IMR-90 (cell line): ENCODE measurements at regions not wholly inside any gene's neighbourhood (a gene's known extent, or its start where the extent isn't known, plus 50 kb on each side); places are given as distances from the start of the nearest gene placed in this dataset.
A peak's percentile ranks its signal among the peaks of the same experiment; 100 is the strongest.

Experiments
- ATAC-seq: fragments of 200-7000 bp; cut with Tn5 transposase; 2 replicates; pipeline ENCODE4 v1.9.1; 2020; ENCODE audit warnings: low read depth, mild to moderate bottlenecking, moderate library complexity
- BruUV-seq: library from RNA; stranded (reverse); fragments of 400-500 nt; replicated peaks from 2 replicates; lab custom pipeline; 2021; lab: Mats Ljungman, UMichigan
- CTCF ChIA-PET: fragments of 300-600 bp; formaldehyde crosslinking; extraction: SDS; loops from one replicate; lab custom pipeline; 2021; ENCODE audit warnings: antibody characterized with exemption; lab: Yijun Ruan, JAX
- POLR2A ChIA-PET: fragments of 300-600 bp; sonication (Branson Sonifier 250); formaldehyde crosslinking; loops from one replicate; lab custom pipeline; 2022; ENCODE audit warnings: antibody characterized with exemption; ENCODE audit not compliant: unreplicated experiment; lab: Charles Lee
- DNase-seq: peaks from one replicate; pipeline ENCODE4 v3.0.0; 2013
- H2AFZ ChIP-seq: replicated peaks from 2 replicates; pipeline ENCODE3; 2013; ENCODE audit warnings: low read length, mild to moderate bottlenecking; ENCODE audit not compliant: poor library complexity
- H2AK5ac ChIP-seq: 2 replicates; pipeline ENCODE4 v1.6.1; 2013; ENCODE audit warnings: low read depth, low read length, inconsistent platforms
- H2AK9ac ChIP-seq: replicated peaks from 2 replicates; pipeline ENCODE3; 2013; ENCODE audit warnings: mild to moderate bottlenecking, low read depth, low read length, moderate library complexity; ENCODE audit not compliant: poor library complexity
- H2BK120ac ChIP-seq: 2 replicates; pipeline ENCODE4 v1.6.1; 2013; ENCODE audit warnings: low read depth, low read length, inconsistent platforms
- H2BK15ac ChIP-seq: 3 replicates; pipeline ENCODE4 v1.6.1; 2013; ENCODE audit warnings: low read depth, low read length, inconsistent platforms
- H2BK20ac ChIP-seq: 2 replicates; pipeline ENCODE4 v1.6.1; 2013; ENCODE audit warnings: low read depth, mild to moderate bottlenecking, inconsistent platforms, low read length, moderate library complexity
- H2BK5ac ChIP-seq: 2 replicates; pipeline ENCODE4 v1.6.1; 2013; ENCODE audit warnings: mild to moderate bottlenecking, low read depth, low read length, inconsistent platforms; ENCODE audit not compliant: poor library complexity, severe bottlenecking
- H3K14ac ChIP-seq: replicated peaks from 2 replicates; pipeline ENCODE4 v1.6.1; 2013; ENCODE audit warnings: low read depth, low read length, inconsistent platforms
- H3K18ac ChIP-seq: 2 replicates; pipeline ENCODE4 v1.6.1; 2013; ENCODE audit warnings: low read depth, low read length, control low read depth
- H3K23ac ChIP-seq: 2 replicates; pipeline ENCODE4 v1.6.1; 2013; ENCODE audit warnings: low read depth, low read length, inconsistent platforms
- H3K27ac ChIP-seq: 2 replicates; pipeline ENCODE4 v1.5.1; 2013; ENCODE audit warnings: mild to moderate bottlenecking, control low read depth, low read length; ENCODE audit not compliant: insufficient read depth
- H3K27me3 ChIP-seq: 2 replicates; pipeline ENCODE4 v1.6.1; 2013; ENCODE audit warnings: low read length; ENCODE audit not compliant: control insufficient read depth, insufficient read depth
- H3K36me3 ChIP-seq: 2 replicates; pipeline ENCODE4 v1.6.1; 2013; ENCODE audit warnings: low read length, mixed read lengths; ENCODE audit not compliant: control insufficient read depth, insufficient read depth
- H3K4ac ChIP-seq: 2 replicates; pipeline ENCODE4 v1.6.1; 2013; ENCODE audit warnings: low read depth, low read length, inconsistent platforms
- H3K4me1 ChIP-seq: 2 replicates; pipeline ENCODE4 v1.6.1; 2013; ENCODE audit warnings: low read length, mixed read lengths; ENCODE audit not compliant: control insufficient read depth, insufficient read depth
- H3K4me2 ChIP-seq: 2 replicates; pipeline ENCODE4 v1.6.1; 2013; ENCODE audit warnings: low read depth, mild to moderate bottlenecking, control low read depth, low read length, moderate library complexity
- H3K4me3 ChIP-seq: 2 replicates; pipeline ENCODE4 v1.5.1; 2013; ENCODE audit warnings: low read depth, mild to moderate bottlenecking, control low read depth, low read length, moderate library complexity; ENCODE audit not compliant: insufficient read depth
- H3K56ac ChIP-seq: 2 replicates; pipeline ENCODE4 v1.6.1; 2013; ENCODE audit warnings: low read length, inconsistent platforms; ENCODE audit not compliant: insufficient read depth; ENCODE audit errors: extremely low read depth
- H3K79me1 ChIP-seq, 2 experiments: 2 replicates each; pipeline ENCODE4 v1.6.1; 2013; ENCODE audit warnings: low read length in 2 of 2, inconsistent platforms in 1 of 2, low read depth in 1 of 2
- H3K9ac ChIP-seq: 2 replicates; pipeline ENCODE4 v1.6.1; 2013; ENCODE audit warnings: low read depth, low read length, control low read depth
- H3K9me1 ChIP-seq: 2 replicates; pipeline ENCODE4 v1.6.1; 2013; ENCODE audit warnings: low read length, inconsistent platforms; ENCODE audit not compliant: insufficient read depth
- H3K9me3 ChIP-seq: 2 replicates; pipeline ENCODE4 v1.6.1; 2013; ENCODE audit warnings: low read length; ENCODE audit not compliant: control insufficient read depth, insufficient read depth
- H4K20me1 ChIP-seq: 2 replicates; pipeline ENCODE4 v1.6.1; 2013; ENCODE audit warnings: low read length, inconsistent platforms; ENCODE audit not compliant: insufficient read depth
- H4K5ac ChIP-seq: 2 replicates; pipeline ENCODE4 v1.6.1; 2013; ENCODE audit warnings: mild to moderate bottlenecking, low read depth, low read length, control low read depth
- H4K8ac ChIP-seq, 2 experiments: 2 replicates each; pipeline ENCODE4 v1.6.1; 2013; ENCODE audit warnings: low read depth in 2 of 2, low read length in 2 of 2, control low read depth in 1 of 2, inconsistent platforms in 1 of 2
- H4K91ac ChIP-seq: 2 replicates; pipeline ENCODE4 v1.6.1; 2013; ENCODE audit warnings: low read depth, low read length, inconsistent platforms; ENCODE audit not compliant: insufficient read depth
- CHD1 ChIP-seq: IDR thresholded peaks from 2 replicates; pipeline ENCODE4 v1.6.1; 2012; ENCODE audit warnings: low read depth, low read length, improper control_type of control experiment
- FOS ChIP-seq: fragments of 150-350 bp; IDR thresholded peaks from 2 replicates; pipeline ENCODE4 v1.6.1; 2016; ENCODE audit warnings: low read depth, low read length
- MXI1 ChIP-seq: IDR thresholded peaks from 2 replicates; pipeline ENCODE4 v1.6.1; 2012; ENCODE audit warnings: low read depth, mild to moderate bottlenecking, low read length, moderate library complexity, borderline replicate concordance
- RCOR1 ChIP-seq: IDR thresholded peaks from 2 replicates; pipeline ENCODE4 v1.6.1; 2012; ENCODE audit warnings: mild to moderate bottlenecking, low read length, improper control_type of control experiment; ENCODE audit not compliant: insufficient replicate concordance
- RFX5 ChIP-seq: IDR thresholded peaks from 2 replicates; pipeline ENCODE4 v1.8.0; 2012; ENCODE audit warnings: low read depth, mild to moderate bottlenecking, low read length, moderate library complexity
- SMC3 ChIP-seq: fragments of 150-350 bp; IDR thresholded peaks from 2 replicates; pipeline ENCODE4 v1.6.1; 2016; ENCODE audit warnings: low read depth, mild to moderate bottlenecking, antibody characterized with exemption, low read length, moderate library complexity
- USF2 ChIP-seq: fragments of 150-350 bp; IDR thresholded peaks from 2 replicates; pipeline ENCODE4 v1.6.1; 2017; ENCODE audit warnings: mild to moderate bottlenecking, antibody characterized with exemption, low read length, low read depth
- WGBS, 2 experiments: methylation state at CpG; one replicate each; pipeline versions ENCODE4 v1.1.5 to v1.1.7; 2013; ENCODE audit warnings: missing lambda C conversion rate in 2 of 2; ENCODE audit not compliant: insufficient read length in 1 of 2; ENCODE audit errors: extremely low coverage in 2 of 2; 5-methylcytosine and 5-hydroxymethylcytosine counted together
- dilution Hi-C: fragments of 300-500 bp; cut with HindIII; formaldehyde crosslinking; loops from one replicate; pipeline ENCODE4 v1.14.3; 2018; ENCODE audit warnings: low sequenced_read_pairs; ENCODE audit not compliant: unreplicated experiment
- in situ Hi-C: fragments of 300-500 bp; cut with MboI; formaldehyde crosslinking; loops from 3 replicates; pipeline ENCODE4 v1.14.3; 2019; ENCODE audit warnings: low sequenced_read_pairs, inconsistent platforms, mixed read lengths
- intact Hi-C: fragments of 100-400 bp; cut with micrococcal nuclease; formaldehyde crosslinking; loops from 2 replicates; pipeline ENCODE4 v1.10.0; 2022

- no peak overlapping the region for H4K8ac ChIP-seq
- ATAC-seq, result no peak
- peak overlapping the region; percentile 17 for H2BK5ac ChIP-seq
- H4K91ac ChIP-seq, result no peak overlapping the region
- H3K9me3 ChIP-seq, result no peaks in the 10 kb centered on the region
- H2BK20ac ChIP-seq, result no peak overlapping the region
- no peak overlapping the region for H3K9ac ChIP-seq
- H2BK120ac ChIP-seq, result no peak overlapping the region
- CTCF ChIA-PET, result no interaction called here
- H3K4me1 ChIP-seq, result peaks cover 9% of the 10 kb centered on the region
- no peak overlapping the region for H3K4me3 ChIP-seq
- H4K5ac ChIP-seq, result 0 out of 2 replicates have a peak overlapping the region, but pooled peaks have one; percentile 16
- H2AK5ac ChIP-seq, result no peak overlapping the region; the same call in 1 of the 2 replicates
- no peaks in the 10 kb centered on the region; the same call in 1 of the 2 replicates for H3K9me1 ChIP-seq
- POLR2A ChIA-PET, result no interaction called here
- H3K27ac ChIP-seq, result no peak overlapping the region
- H3K23ac ChIP-seq, result no peak overlapping the region
- dilution Hi-C loops (no loop called here), intact Hi-C loops (no loop called here), in situ Hi-C loops (no loop called here)
- no peak for DNase-seq
- H4K20me1 ChIP-seq, result no peaks in the 10 kb centered on the region
- H2AK9ac ChIP-seq, result no peak overlapping the region
- no peak overlapping the region for H3K4me2 ChIP-seq
- H2BK15ac ChIP-seq, result no peak overlapping the region
- no peaks in the 10 kb centered on the region for H3K36me3 ChIP-seq
- BruUV-seq, result no TSS peak
- H3K18ac ChIP-seq, result no peak overlapping the region; the same call in 1 of the 2 replicates
- WGBS, 2 experiments, result no CpG with 5 or more reads among the region's 1 CpG
- no peaks in the 10 kb centered on the region for H3K79me1 ChIP-seq
- no peak overlapping the region for H3K56ac ChIP-seq
- no peak overlapping the region for H3K14ac ChIP-seq
- no peak overlapping the region for H2AFZ ChIP-seq
- H3K27me3 ChIP-seq, result no peaks in the 10 kb centered on the region
- no peak overlapping the region for H3K4ac ChIP-seq
- TF ChIP-seq RCOR1, result no peak
- TF ChIP-seq SMC3, result no peak
- TF ChIP-seq CHD1, result no peak
- no peak for TF ChIP-seq USF2
- no peak for TF ChIP-seq FOS
- TF ChIP-seq RFX5, result no peak
- TF ChIP-seq MXI1, result no peak
Observed at GRCh38 chr1:199690496-199690895, 337.0 kb upstream of the NR5A2 start.
